GM03348 (cell line): ENCODE measurements at regions not wholly inside any gene's neighbourhood (a gene's known extent, or its start where the extent isn't known, plus 50 kb on each side); places are given as distances from the start of the nearest gene placed in this dataset.

Experiments
- DNase-seq: peaks from one replicate; pipeline ENCODE4 v3.0.0; 2012; ENCODE audit warnings: low spot score

- peak; percentile 20 for DNase-seq
Observed at GRCh38 chr5:93929131-93929530, 187.7 kb upstream of the POU5F2 start.

GRCh38 chr5:93926831-93927620 is 185.6 kb upstream of the POU5F2 start:
- peak; percentile 47 for DNase-seq

GRCh38 chr5:93925321-93925720 is 183.9 kb upstream of the POU5F2 start:
- no peak for DNase-seq

- DNase-seq = peak; percentile 30
Observed at GRCh38 chr5:93924628-93925027, 183.2 kb upstream of the POU5F2 start.

GRCh38 chr5:93922551-93922950 is 181.2 kb upstream of the POU5F2 start:
- DNase-seq = no peak

GRCh38 chr5:93921001-93921400 is 179.6 kb upstream of the POU5F2 start:
- no peak for DNase-seq

- DNase-seq = no peak
Observed at GRCh38 chr5:93916872-93917271, 175.5 kb upstream of the POU5F2 start.

- peak; percentile 25 for DNase-seq
Observed at GRCh38 chr5:93915142-93915553, 173.7 kb upstream of the POU5F2 start.

GRCh38 chr5:93911609-93912008 is 170.2 kb upstream of the POU5F2 start:
- DNase-seq = no peak

- DNase-seq = no peak
Observed at GRCh38 chr5:93909356-93909755, 168.0 kb upstream of the POU5F2 start.

- no peak for DNase-seq
Observed at GRCh38 chr5:93904917-93905316, 163.5 kb upstream of the POU5F2 start.

GRCh38 chr5:93902288-93902687 is 160.9 kb upstream of the POU5F2 start:
- DNase-seq = no peak

GRCh38 chr5:93899026-93899600 is 157.7 kb upstream of the POU5F2 start:
- DNase-seq = no peak

GRCh38 chr5:93894601-93895354 is 153.4 kb upstream of the POU5F2 start:
- DNase-seq = no peak

GRCh38 chr5:93893075-93893474 is 151.7 kb upstream of the POU5F2 start:
- DNase-seq = no peak

- DNase-seq = no peak
Observed at GRCh38 chr5:93892481-93892880, 151.1 kb upstream of the POU5F2 start.

GRCh38 chr5:93891491-93892480 is 150.4 kb upstream of the POU5F2 start:
- no peak for DNase-seq

- DNase-seq = peak; percentile 13
Observed at GRCh38 chr5:93890657-93891056, 149.3 kb upstream of the POU5F2 start.

- DNase-seq = no peak
Observed at GRCh38 chr5:93887678-93888077, 146.3 kb upstream of the POU5F2 start.

GRCh38 chr5:93886917-93887361 is 145.5 kb upstream of the POU5F2 start:
- DNase-seq = no peak

GRCh38 chr5:93886098-93886806 is 144.9 kb upstream of the POU5F2 start:
- no peak for DNase-seq
